Activated CD4-positive, alpha-beta T cell treated with anti-CD3 and anti-CD28 coated beads, Interleukin-2, amount 50 U/mL, for 16 hours (primary cell): ENCODE measurements at regions not wholly inside any gene's neighbourhood (a gene's known extent, or its start where the extent isn't known, plus 50 kb on each side); places are given as distances from the start of the nearest gene placed in this dataset.

Experiments
- DNase-seq: peaks from one replicate; pipeline ENCODE4 v3.0.0-alpha.2; 2020

DNA sequence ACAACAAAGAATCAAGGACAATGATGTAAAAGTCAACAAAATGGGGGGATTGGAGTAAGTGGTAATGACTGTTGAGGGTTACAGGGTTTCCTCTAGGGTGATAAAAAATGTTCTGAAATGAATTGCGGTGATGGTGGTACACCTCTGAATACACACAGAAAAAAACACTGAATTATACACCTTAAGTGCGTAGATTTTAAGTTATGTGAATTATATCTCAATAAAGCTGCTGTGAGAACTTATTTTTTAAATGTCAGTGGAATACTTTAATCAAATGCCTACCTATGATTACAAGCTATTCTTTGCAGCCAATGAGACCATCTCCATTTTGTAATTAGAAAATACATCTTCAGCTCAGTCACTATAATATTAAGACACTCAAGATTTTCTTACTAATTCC, 53.5 kb downstream of the ZNF608 start:
- no peak for DNase-seq

GRCh38 chr5:124692324-124692723, 54.1 kb downstream of the ZNF608 start:
- DNase-seq, result no peak

DNA sequence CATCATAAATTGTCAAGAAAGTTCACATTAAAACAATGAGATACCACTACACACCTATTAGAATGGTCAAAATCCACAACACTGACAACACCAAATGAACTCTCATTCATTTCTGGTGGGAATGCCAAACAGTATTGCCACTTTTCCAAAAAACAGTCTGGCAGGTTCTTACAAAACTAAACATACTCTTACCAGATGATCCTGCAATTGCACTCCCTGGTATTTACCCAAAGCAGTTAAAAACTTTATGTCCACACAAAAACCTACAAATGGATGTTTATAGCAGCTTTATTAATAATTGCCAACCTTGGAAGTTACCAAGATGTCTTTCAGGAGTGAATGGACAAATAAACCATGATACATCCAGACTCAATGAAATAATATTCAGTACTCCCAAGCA, 56.8 kb downstream of the ZNF608 start:
- no peak for DNase-seq

- no peak for DNase-seq
Measured at GRCh38 chr5:124686239-124687004, 60.0 kb downstream of the ZNF608 start.

DNA sequence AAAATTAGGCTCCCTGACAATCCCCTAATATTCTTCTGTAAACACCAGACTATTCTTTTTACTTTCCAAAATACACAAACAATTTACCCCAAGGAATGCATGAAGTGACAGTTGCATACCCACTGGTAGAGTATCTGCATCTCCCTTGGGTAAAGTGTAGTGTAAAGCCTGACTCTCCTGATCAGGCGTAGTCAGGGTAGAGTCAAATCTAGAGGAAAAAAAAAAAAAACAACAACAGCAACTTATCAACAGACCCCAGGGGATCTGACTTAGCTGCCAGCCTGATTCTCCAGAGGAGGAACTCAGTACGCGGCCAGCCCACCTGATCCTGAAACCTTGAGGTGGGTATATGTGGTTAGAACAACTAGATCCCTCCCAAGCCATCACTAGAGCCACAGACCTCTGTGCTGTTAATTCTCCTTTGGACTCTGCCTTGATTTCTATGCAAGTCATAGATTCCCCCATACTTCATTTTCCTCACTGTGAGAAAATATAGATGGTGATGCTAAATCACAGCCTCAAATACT, 61.0 kb downstream of the ZNF608 start:
- no peak for DNase-seq

- no peak for DNase-seq
Measured at GRCh38 chr5:124683917-124684555, 62.4 kb downstream of the ZNF608 start.

- DNase-seq, result no peak
Measured at GRCh38 chr5:124679578-124680199, 66.8 kb downstream of the ZNF608 start.

- DNase-seq, result no peak
Measured at GRCh38 chr5:124678922-124679519, 67.4 kb downstream of the ZNF608 start.

DNA sequence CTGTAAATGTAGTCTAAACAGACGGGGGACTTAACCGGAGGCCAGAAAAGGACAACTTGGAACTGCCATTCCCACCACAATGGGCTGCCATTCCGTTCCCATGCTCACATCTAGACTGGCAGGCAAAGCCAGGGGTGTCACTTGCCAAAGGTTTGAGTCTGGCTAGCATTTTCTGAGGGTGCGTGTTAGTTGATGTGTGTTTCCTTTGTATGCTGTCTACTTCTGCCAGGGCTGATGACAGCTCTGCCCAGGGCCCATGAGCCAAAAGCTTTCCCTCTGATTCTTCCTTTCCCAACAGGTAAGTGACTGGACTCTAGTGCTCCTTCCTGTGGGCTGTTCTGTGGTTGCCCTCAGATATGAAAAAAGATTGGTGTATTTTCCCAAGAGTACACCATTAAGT, 68.0 kb downstream of the ZNF608 start:
- DNase-seq, result no peak

DNA sequence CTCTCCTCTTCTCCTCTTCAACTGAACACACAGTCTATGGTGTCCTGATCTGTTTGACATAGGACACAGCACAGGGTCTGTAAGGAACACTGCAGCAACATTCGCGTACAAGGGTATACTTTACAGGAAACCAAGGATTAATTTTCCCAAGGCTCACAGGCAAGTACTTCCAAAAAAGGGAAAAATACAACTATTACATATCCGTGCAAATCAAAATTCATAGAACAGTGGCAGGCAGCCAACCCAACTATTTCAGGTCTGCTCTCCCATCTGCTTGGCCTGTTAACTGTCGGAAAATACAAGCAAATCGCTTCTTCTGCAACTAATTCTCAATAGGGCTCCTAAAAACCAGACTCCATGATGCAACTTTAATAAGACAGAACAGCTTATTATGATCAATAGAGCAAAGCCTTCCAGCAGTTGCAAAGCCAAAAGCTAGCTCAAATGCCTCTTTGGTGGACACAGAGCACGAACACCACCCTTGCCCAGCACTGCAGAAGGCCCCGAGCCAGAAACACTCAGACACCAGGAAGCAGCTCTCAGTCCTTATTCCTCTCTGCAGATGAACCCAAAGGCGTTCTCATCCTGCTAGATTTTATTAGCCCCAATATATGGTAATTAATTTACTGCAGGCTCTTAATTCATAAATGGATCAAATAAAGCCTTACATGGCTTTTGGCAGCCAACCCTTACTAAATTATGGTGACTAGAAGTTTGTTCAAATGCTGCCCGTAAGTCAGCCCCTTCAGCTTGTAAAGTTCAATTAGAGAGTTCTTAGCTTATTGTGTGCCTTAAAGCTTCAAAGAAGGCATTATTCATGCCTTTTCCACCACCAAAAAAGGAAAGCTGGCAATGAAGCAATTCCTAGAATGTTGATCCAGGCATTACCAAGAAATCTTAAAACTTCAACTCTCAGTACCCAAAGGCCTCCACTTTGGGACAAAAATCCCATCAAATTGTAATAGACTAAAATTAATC, 68.8 kb downstream of the ZNF608 start:
- DNase-seq, result no peak

DNA sequence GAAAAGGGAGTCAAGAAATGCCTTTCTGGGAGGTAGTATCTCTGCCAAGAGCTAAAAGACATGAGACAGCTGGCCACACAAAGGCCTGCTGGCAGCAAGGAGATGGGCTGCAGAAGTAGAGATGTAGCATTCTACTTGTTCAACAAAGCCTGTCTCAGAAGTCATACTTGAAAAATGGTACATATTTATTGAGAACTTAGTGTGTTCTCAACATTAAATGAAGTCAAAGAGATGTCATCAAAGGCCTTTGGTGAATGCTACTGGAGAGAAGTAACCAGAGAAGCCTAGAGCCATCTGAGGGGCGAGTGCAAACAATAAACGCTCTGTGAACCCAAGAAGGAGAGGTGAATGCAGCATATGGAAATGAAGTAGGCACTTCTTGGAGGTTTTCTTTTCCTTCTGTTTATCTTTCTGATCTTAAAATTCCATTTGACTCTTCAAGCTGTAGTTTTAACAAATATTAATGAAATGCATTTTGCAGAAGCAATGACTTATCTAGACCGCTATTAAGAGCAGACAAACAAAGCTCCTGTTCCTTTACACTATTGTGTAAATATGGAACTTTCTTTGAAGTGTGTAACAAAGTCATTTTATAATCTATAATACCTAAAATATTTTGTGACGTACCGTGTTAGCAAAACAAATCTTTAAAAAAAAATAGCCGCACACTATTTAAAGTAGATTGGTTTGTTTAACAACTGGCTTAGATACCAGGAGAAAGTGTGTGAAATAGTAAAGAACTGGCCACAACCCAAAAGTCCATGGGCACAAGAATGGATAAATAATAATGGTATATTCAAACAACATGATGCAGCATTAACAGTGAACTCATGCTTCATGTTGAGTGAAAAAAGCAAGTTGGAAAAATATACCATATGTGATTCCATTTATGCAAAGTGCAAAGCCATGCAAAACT, 70.2 kb downstream of the ZNF608 start:
- DNase-seq, result no peak

GRCh38 chr5:124671193-124671592, 75.2 kb downstream of the ZNF608 start:
- no peak for DNase-seq

DNA sequence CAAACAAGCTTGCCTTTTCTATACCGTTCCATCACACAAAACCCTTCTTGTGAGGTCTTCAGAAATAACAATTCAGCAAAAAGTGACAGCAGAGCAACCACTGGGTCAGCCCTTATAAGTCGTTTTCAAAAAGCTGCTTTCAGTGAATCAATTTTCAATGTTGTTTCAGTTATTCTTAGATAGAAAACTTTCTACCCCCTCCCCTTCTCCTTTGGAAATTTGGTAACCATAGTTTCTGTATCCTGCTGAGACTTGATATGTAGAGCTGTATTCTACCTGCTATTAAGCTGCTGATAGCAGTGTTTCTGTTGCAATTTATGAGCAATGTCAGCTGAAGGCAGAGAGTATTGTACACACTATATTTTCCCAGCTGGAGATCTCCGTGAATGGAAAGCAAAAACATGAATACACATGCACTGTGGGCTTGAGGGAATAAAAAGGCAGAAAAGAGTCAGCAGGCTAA, 75.7 kb downstream of the ZNF608 start:
- no peak for DNase-seq

DNA sequence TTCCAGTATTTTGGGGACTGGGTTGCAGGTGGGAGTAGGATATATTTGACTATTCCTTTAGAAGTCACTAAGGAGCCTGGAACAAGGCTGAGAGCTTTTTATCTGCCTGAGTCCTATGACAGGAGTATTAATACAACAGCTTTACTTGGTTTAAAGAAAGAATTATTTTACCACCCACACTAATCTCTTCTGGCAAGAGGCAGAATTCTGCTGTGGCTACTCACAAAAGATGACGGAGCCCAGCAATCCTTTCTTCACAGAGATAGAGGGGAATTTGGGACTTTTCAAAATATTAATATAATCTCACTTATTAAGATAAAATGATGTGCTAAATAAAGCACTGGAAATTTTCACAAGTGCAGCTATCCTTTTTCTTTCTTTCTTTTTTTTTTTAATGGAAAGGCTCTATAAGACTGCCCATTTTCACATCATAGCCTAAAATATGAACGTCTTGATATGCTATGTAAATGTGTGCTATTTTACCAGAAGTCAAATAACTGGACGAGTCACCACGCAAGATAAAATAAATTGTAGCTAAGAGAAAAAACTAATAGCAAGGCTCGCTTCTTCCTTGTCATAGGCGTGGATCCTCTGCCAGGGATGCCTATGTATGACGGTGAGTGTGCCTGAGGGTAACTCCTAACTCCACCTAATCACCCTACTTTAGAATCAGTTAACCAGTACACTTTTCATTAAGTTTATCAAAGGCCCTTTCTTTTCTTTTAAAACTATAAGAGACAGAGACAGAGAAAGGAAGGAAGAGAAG, 76.3 kb downstream of the ZNF608 start:
- no peak for DNase-seq

DNA sequence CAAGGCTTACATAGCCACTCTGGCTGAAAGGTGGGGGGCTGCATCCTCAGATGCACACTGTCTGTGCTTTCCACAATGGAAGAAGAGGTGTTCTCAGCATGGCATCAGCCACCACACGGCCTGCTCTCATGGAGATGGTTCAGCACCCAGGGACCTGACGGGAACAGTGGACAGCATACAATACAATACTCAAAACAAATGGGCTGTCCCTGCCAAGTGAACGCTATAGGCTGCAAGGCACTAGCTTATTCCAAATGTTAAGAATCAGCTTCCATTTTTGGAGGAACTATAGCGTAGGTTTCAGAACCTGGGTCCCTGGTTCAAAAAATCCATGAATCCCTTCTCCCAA, 77.2 kb downstream of the ZNF608 start:
- DNase-seq, result no peak

DNA sequence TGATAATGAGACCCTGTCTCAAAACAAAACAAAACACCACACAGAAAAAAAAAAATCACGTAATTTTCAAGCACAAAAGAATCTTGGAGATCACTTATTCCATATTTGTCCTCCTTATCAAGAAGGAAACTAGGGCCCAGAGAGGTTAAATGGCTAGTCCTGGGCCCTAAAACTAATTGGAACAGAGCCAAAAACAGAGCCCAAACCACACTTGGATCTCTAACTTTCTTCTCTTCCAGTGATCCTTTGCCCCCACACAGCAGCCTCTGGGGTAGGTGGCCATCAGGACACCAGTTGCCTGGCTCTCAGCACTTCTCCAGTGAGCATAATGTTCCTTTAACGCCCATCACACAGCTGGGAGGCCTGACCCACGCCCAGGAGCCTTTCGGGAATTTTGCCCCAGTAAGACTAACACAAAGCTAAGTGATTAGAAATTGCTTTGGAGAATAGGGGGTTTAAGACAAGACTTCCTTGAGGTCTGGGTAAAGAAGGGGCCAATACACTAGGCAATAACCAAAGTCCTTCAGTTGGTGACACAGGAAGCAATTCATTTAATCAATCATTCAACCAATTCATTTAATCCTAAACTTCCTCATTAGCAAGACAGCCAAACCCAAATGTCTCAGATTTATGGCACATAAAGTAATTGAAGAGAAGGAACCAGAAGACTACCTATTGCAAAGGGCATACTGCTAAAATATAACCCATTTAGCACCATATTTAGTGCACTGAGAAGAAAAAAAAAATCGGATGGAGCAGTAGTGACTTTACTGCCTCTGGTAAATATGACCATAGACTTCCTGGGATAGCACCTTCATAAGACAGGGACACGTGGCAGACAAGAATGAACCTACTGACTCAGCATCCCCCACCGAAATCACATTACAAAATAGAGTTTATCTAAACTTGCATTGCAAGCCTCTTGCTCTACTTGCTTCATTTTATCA, 77.8 kb downstream of the ZNF608 start:
- DNase-seq, result no peak

GRCh38 chr5:124665625-124666024, 80.8 kb downstream of the ZNF608 start:
- DNase-seq, result no peak

GRCh38 chr5:124665035-124665434, 81.4 kb downstream of the ZNF608 start:
- DNase-seq, result no peak

DNA sequence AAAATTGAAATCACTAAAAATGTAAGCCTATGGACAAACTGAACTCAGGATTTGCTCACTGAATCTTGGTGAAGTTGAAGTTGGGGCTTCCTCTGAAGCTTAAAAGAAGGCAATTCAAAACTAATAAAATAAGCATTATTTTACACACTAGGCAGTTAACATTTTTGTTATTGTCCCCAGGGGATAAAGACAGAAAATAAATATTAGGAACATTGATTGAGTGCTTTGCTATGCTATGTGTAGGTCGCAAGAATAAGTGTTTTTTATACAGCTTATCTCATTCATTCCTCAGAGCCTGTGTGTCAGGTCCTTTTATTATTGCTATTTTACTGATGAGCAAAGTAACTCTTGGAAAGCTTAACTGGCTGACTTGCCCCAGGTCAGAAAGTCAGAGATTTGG, 82.2 kb downstream of the ZNF608 start:
- DNase-seq, result no peak
